Trophoblast cell (in vitro differentiated cells and primary cell): ENCODE measurements at regions not wholly inside any gene's neighbourhood (a gene's known extent, or its start where the extent isn't known, plus 50 kb on each side); places are given as distances from the start of the nearest gene placed in this dataset.
A peak's percentile ranks its signal among the peaks of the same experiment; 100 is the strongest.

Source experiments
- DNase-seq, 2 donors: peaks; one replicate each; pipeline ENCODE4 v3.0.0-alpha.2; 2016
- H2AFZ ChIP-seq: 2 replicates; pipeline ENCODE4 v1.6.1; 2013; ENCODE audit warnings: low read length, moderate library complexity, mild to moderate bottlenecking; ENCODE audit not compliant: insufficient read depth, poor library complexity
- H2AK5ac ChIP-seq: 2 replicates; pipeline ENCODE4 v1.6.1; 2013; ENCODE audit warnings: mild to moderate bottlenecking, low read length
- H2BK120ac ChIP-seq: 2 replicates; pipeline ENCODE4 v1.6.1; 2013; ENCODE audit warnings: low read length, mild to moderate bottlenecking, moderate library complexity; ENCODE audit not compliant: insufficient read depth, poor library complexity
- H2BK12ac ChIP-seq: 2 replicates; pipeline ENCODE4 v1.6.1; 2013; ENCODE audit warnings: mild to moderate bottlenecking, low read length, moderate library complexity
- H2BK5ac ChIP-seq: 2 replicates; pipeline ENCODE4 v1.6.1; 2013; ENCODE audit warnings: low read length, low read depth, moderate library complexity, mild to moderate bottlenecking; ENCODE audit not compliant: poor library complexity
- H3K14ac ChIP-seq: 2 replicates; pipeline ENCODE4 v1.6.1; 2013; ENCODE audit warnings: mild to moderate bottlenecking, low read length
- H3K18ac ChIP-seq: 2 replicates; pipeline ENCODE4 v1.6.1; 2013; ENCODE audit warnings: mild to moderate bottlenecking, low read length
- H3K23ac ChIP-seq: 2 replicates; pipeline ENCODE4 v1.6.1; 2013; ENCODE audit warnings: low read length
- H3K27ac ChIP-seq: 2 replicates; pipeline ENCODE4 v1.5.1; 2013; ENCODE audit warnings: low read depth, mild to moderate bottlenecking, inconsistent platforms, low read length, moderate library complexity
- H3K27me3 ChIP-seq: 2 replicates; pipeline ENCODE4 v1.6.1; 2013; ENCODE audit warnings: inconsistent platforms, mild to moderate bottlenecking, low read length, moderate library complexity; ENCODE audit not compliant: insufficient read depth
- H3K36me3 ChIP-seq, 2 experiments: 1 replicate in 1 of 2; 2 replicates in 1 of 2; pipeline ENCODE4 v1.6.1; 2013; ENCODE audit warnings: low read length in 2 of 2, mild to moderate bottlenecking in 2 of 2, moderate library complexity in 1 of 2; ENCODE audit not compliant: insufficient read depth in 2 of 2, control insufficient read depth in 1 of 2
- H3K4ac ChIP-seq: 2 replicates; pipeline ENCODE4 v1.6.1; 2013; ENCODE audit warnings: low read depth, mild to moderate bottlenecking, low read length, moderate library complexity
- H3K4me1 ChIP-seq, 2 experiments: 1 replicate in 1 of 2; 2 replicates in 1 of 2; pipeline ENCODE4 v1.6.1; 2013; ENCODE audit warnings: low read length in 2 of 2, mild to moderate bottlenecking in 2 of 2, moderate library complexity in 1 of 2; ENCODE audit not compliant: insufficient read depth in 2 of 2, control insufficient read depth in 1 of 2
- H3K4me2 ChIP-seq: 2 replicates; pipeline ENCODE4 v1.6.1; 2013; ENCODE audit warnings: inconsistent platforms, mild to moderate bottlenecking, low read length, moderate library complexity
- H3K4me3 ChIP-seq: 2 replicates; pipeline ENCODE4 v1.5.1; 2013; ENCODE audit warnings: mild to moderate bottlenecking, low read depth, low read length, inconsistent platforms
- H3K79me1 ChIP-seq: one replicate; pipeline ENCODE4 v1.6.1; 2013; ENCODE audit warnings: low read length
- H3K79me2 ChIP-seq: 2 replicates; pipeline ENCODE4 v1.6.1; 2013; ENCODE audit warnings: low read length, mild to moderate bottlenecking; ENCODE audit not compliant: control insufficient read depth, insufficient read depth, poor library complexity
- H3K9ac ChIP-seq: 2 replicates; pipeline ENCODE4 v1.6.1; 2013; ENCODE audit warnings: mild to moderate bottlenecking, low read length
- H3K9me3 ChIP-seq: 2 replicates; pipeline ENCODE4 v1.6.1; 2013; ENCODE audit warnings: low read depth, mild to moderate bottlenecking, control low read depth, inconsistent platforms, low read length; ENCODE audit not compliant: insufficient read depth
- H4K12ac ChIP-seq: 2 replicates; pipeline ENCODE4 v1.6.1; 2013; ENCODE audit warnings: low read depth, mild to moderate bottlenecking, low read length, moderate library complexity
- H4K8ac ChIP-seq: 2 replicates; pipeline ENCODE4 v1.6.1; 2013; ENCODE audit warnings: low read depth, mild to moderate bottlenecking, low read length, moderate library complexity
- H4K91ac ChIP-seq: one replicate; pipeline ENCODE4 v1.6.1; 2013; ENCODE audit warnings: low read depth, mild to moderate bottlenecking, low read length, moderate library complexity
- WGBS: extraction: QIAGEN DNeasy Blood & Tissue Kit; methylation state at CpG from one replicate; pipeline ENCODE4 v1.1.7; 2013; ENCODE audit warnings: missing lambda C conversion rate; ENCODE audit not compliant: insufficient read length, insufficient coverage; ENCODE audit errors: extremely low coverage; 5-methylcytosine and 5-hydroxymethylcytosine counted together

GRCh38 chr18:23331091-23331920 lies 121.8 kb upstream of the RIOK3 start:
- peak overlapping the region; percentile 18 for H3K27ac ChIP-seq
- H2BK12ac ChIP-seq, result peak overlapping the region; percentile 28
- no peak overlapping the region for H3K9ac ChIP-seq
- no peak overlapping the region for H2BK120ac ChIP-seq
- H4K8ac ChIP-seq, result no peak overlapping the region
- WGBS, result no CpG with 5 or more reads among the region's 22 CpGs
- no peaks in the 10 kb centered on the region for H3K9me3 ChIP-seq
- no peak overlapping the region for H3K14ac ChIP-seq
- peak; percentile 80 to 85 for DNase-seq
- H3K4me2 ChIP-seq, result peak overlapping the region; percentile 43
- no peak overlapping the region for H3K4me3 ChIP-seq
- no peak overlapping the region for H2AFZ ChIP-seq
- H3K4ac ChIP-seq, result no peak overlapping the region
- no peak overlapping the region for H3K18ac ChIP-seq
- H3K79me2 ChIP-seq, result no peaks in the 10 kb centered on the region
- H4K12ac ChIP-seq, result no peak overlapping the region
- peak overlapping the region; percentile 29 for H2AK5ac ChIP-seq
- peak overlapping the region; percentile 42 for H4K91ac ChIP-seq
- no peaks in the 10 kb centered on the region for H3K27me3 ChIP-seq
- H3K79me1 ChIP-seq, result no peaks in the 10 kb centered on the region
- H3K36me3 ChIP-seq, result no peaks in the 10 kb centered on the region
- no peak overlapping the region for H3K23ac ChIP-seq
- no peak overlapping the region for H2BK5ac ChIP-seq
- peaks cover 12 to 13% of the 10 kb centered on the region in 2 experiments for H3K4me1 ChIP-seq

- Histone ChIP-seq H4K12ac (no peak overlapping the region), H3K9me3 (no peaks in the 10 kb centered on the region), H4K8ac (no peak overlapping the region), H2BK120ac (no peak overlapping the region), H3K36me3 (no peaks in the 10 kb centered on the region), H3K79me2 (no peaks in the 10 kb centered on the region), H2AFZ (no peak overlapping the region), H3K27me3 (no peaks in the 10 kb centered on the region), H3K4me3 (no peak overlapping the region), H3K79me1 (no peaks in the 10 kb centered on the region), H3K4me2 (no peak overlapping the region), H3K4me1 (peaks cover 12 to 13% of the 10 kb centered on the region in 2 experiments), H3K27ac (no peak overlapping the region), H3K4ac (no peak overlapping the region), H3K23ac (no peak overlapping the region), H2BK12ac (no peak overlapping the region), H3K14ac (no peak overlapping the region), H2AK5ac (no peak overlapping the region), H3K18ac (no peak overlapping the region), H4K91ac (no peak overlapping the region), H3K9ac (no peak overlapping the region), H2BK5ac (no peak overlapping the region)
- no CpG with 5 or more reads among the region's 2 CpGs for WGBS
- DNase-seq, result no peak
Observed at GRCh38 chr18:23332356-23332755, 120.7 kb upstream of the RIOK3 start.

GRCh38 chr18:23333827-23334226 lies 119.3 kb upstream of the RIOK3 start:
- no peak overlapping the region for H2AK5ac ChIP-seq
- no peaks in the 10 kb centered on the region for H3K9me3 ChIP-seq
- DNase-seq, result no peak
- no peak overlapping the region for H4K8ac ChIP-seq
- no peak overlapping the region for H2BK120ac ChIP-seq
- H4K91ac ChIP-seq, result no peak overlapping the region
- no peak overlapping the region for H3K23ac ChIP-seq
- H2BK12ac ChIP-seq, result no peak overlapping the region
- no peak overlapping the region for H2BK5ac ChIP-seq
- H3K4me1 ChIP-seq, result peaks cover 12 to 13% of the 10 kb centered on the region in 2 experiments
- no peak overlapping the region for H3K18ac ChIP-seq
- H3K9ac ChIP-seq, result no peak overlapping the region
- H2AFZ ChIP-seq, result no peak overlapping the region
- no peaks in the 10 kb centered on the region for H3K27me3 ChIP-seq
- no peaks in the 10 kb centered on the region for H3K79me1 ChIP-seq
- no peak overlapping the region for H4K12ac ChIP-seq
- WGBS, result no CpG with 5 or more reads among the region's 2 CpGs
- no peak overlapping the region for H3K4ac ChIP-seq
- no peaks in the 10 kb centered on the region for H3K36me3 ChIP-seq
- no peaks in the 10 kb centered on the region for H3K79me2 ChIP-seq
- H3K27ac ChIP-seq, result no peak overlapping the region
- no peak overlapping the region for H3K4me2 ChIP-seq
- no peak overlapping the region for H3K4me3 ChIP-seq
- H3K14ac ChIP-seq, result no peak overlapping the region

- Histone ChIP-seq H3K27me3 (no peaks in the 10 kb centered on the region), H3K79me1 (no peaks in the 10 kb centered on the region), H3K4me1 (peaks cover 12 to 13% of the 10 kb centered on the region in 2 experiments), H2BK120ac (no peak overlapping the region), H3K4me3 (no peak overlapping the region), H3K14ac (no peak overlapping the region), H3K36me3 (no peaks in the 10 kb centered on the region), H4K91ac (no peak overlapping the region), H3K79me2 (no peaks in the 10 kb centered on the region), H3K23ac (no peak overlapping the region), H3K18ac (no peak overlapping the region), H3K9me3 (no peaks in the 10 kb centered on the region), H2AFZ (no peak overlapping the region), H2BK12ac (no peak overlapping the region), H3K9ac (no peak overlapping the region), H3K4me2 (no peak overlapping the region), H3K4ac (no peak overlapping the region), H2BK5ac (no peak overlapping the region), H4K8ac (no peak overlapping the region), H3K27ac (no peak overlapping the region), H4K12ac (no peak overlapping the region), H2AK5ac (no peak overlapping the region)
- DNase-seq, result no peak
- no CpG with 5 or more reads among the region's 13 CpGs for WGBS
Observed at GRCh38 chr18:23334569-23334968, 118.5 kb upstream of the RIOK3 start.
